ENCODE measurements at regions not wholly inside any gene's neighbourhood (a gene's known extent, or its start where the extent isn't known, plus 50 kb on each side); places are given as distances from the start of the nearest gene placed in this dataset.

DNA sequence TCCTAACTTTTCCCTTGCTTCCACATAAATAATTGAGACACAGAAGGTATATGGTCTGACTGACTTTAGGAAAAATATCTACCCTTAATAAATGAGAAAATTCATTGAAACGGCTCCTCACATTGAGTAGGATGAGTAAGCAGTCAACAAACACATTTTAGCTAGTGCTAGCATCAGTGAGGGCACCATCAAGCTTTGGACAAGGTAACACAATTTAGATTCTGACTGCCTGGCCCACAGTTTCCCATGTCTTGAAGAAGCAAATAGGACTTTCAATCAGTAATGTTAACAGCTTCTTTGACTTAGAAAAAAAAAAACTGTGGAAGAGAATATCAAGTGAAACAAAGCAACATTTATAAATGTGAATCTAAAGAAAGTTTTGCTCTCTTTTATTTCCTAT, 70.1 kb upstream of the MBNL1 start:
- DNase-seq (ENCODE audit: low read depth): no peak
- TF ChIP-seq, protein P1, sequence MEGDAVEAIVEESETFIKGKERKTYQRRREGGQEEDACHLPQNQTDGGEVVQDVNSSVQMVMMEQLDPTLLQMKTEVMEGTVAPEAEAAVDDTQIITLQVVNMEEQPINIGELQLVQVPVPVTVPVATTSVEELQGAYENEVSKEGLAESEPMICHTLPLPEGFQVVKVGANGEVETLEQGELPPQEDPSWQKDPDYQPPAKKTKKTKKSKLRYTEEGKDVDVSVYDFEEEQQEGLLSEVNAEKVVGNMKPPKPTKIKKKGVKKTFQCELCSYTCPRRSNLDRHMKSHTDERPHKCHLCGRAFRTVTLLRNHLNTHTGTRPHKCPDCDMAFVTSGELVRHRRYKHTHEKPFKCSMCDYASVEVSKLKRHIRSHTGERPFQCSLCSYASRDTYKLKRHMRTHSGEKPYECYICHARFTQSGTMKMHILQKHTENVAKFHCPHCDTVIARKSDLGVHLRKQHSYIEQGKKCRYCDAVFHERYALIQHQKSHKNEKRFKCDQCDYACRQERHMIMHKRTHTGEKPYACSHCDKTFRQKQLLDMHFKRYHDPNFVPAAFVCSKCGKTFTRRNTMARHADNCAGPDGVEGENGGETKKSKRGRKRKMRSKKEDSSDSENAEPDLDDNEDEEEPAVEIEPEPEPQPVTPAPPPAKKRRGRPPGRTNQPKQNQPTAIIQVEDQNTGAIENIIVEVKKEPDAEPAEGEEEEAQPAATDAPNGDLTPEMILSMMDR (IDR thresholded peaks at IDR 0.05; ENCODE audit: insufficient read depth, low read depth, low read length, missing control alignments): no peak
- no peak overlapping the region for H3K4me3 ChIP-seq (ENCODE audit: low read length)

DNA sequence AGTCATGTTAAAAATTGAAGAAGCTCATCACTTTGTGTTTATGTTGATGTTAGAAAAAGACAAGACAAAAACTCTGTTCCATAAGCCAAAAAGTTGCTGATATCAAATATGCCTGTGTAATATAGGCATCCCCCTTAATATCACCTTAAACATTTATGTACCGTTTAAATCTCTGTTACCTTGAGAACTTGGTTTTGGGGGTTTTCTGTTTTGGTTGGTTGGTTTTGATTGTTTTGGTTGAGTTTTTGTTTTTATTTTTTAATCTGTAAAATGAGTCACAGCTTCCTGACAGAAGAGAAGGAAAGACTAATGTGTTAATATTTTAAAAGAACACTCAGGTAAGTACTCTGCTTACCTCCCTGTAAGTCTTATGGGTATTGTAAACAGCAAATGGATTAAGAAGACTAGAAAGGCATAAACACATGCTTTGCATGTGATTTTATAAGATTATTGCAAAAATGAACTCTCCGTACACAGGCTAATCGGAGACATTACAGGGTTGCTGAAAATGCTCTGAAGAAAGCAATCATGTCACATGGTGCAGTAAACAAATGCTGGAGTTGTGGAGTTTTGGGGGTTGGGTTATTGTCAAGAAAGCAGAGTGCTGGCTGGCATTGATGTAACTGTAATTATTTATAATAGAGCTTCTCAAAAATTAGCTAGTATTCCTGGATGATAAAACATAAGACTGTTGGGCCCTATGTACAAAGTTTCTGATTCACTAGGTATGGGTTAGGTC, 69.5 kb upstream of the MBNL1 start:
- TF ChIP-seq, protein P1 (IDR thresholded peaks at IDR 0.05; ENCODE audit: insufficient read depth, low read depth, low read length, missing control alignments): no peak
- no peak for DNase-seq (ENCODE audit: low read depth)
- H3K4me3 ChIP-seq (ENCODE audit: low read length): no peak overlapping the region

DNA sequence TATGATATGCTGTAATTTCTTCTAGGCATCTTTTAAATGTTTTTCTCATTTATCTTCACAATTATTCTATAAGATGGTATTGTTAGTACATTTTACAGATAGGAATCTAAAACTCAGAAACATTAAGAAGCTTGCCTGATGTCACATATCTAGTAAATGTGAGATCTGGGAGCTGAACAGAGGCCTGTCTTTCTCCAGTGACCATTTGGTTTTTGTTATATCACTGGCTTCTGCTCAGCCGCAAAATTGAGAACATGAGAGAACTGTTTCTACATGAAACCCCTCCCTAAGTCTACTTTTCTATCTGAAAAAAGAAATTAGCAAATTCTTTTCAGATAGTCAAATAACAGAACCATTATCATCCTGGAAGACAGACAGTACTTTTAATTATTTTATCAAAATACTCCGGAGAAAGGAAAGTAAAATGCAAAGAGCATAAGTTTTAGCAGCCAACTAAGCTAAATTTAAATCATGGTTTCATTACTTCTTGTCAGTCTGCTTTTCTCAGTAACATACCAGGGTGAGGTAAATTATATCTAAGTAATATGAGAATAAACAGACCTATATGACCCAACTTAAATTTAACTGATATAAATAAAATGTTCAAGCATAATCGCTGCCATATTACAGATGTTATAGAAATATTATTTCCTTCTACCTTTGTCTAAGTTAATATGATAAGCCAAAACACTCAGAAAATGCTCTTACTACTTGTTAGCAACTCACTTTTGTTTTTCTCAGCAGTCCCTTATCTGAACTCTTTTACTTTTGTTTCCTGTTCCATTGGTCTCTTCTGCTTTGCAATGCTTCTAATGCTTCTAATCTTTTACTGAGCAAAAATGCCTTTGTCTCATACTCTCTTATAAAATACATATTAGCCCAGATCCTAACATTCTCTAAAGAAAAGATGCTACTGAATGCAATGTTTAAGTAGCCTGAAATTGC, 68.0 kb upstream of the MBNL1 start:
- no peak overlapping the region for H3K4me3 ChIP-seq (ENCODE audit: low read length)
- TF ChIP-seq, protein P1 (IDR thresholded peaks at IDR 0.05; ENCODE audit: insufficient read depth, low read depth, low read length, missing control alignments): no peak
- DNase-seq (ENCODE audit: low read depth): no peak

DNA sequence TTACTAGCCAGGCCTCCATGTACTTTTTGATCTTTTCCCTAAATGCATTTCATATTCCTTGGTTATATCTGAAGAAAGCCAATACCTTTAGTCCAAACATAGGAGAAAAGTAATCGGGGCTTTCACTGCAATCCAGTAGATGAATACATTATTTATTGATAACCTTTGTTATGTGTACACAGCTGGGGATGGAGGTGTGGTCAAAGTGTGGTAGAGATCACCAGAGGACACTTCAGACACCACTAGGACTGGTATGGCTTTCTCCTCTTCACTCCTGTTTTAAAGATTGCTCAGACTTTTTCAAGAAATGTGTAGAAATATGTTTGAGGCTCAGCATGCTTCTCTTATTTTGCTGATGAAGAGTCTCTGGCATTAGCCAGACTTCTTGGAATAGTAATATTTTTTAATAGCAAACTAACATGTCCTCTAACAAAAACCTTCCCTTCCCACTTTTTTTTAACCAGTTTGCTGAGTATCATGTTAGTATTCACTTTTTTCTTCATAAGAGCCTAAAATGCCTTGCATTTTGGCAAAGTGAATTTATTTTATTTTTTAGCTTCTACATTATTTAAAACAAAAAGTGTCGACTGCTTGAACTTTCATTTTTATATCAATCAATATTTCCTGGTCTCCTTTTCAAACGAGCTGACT, 65.6 kb upstream of the MBNL1 start:
- DNase-seq (ENCODE audit: low read depth): no peak
- no peak overlapping the region for H3K4me3 ChIP-seq (ENCODE audit: low read length)
- TF ChIP-seq, protein P1 (IDR thresholded peaks at IDR 0.05; ENCODE audit: insufficient read depth, low read depth, low read length, missing control alignments): no peak

DNA sequence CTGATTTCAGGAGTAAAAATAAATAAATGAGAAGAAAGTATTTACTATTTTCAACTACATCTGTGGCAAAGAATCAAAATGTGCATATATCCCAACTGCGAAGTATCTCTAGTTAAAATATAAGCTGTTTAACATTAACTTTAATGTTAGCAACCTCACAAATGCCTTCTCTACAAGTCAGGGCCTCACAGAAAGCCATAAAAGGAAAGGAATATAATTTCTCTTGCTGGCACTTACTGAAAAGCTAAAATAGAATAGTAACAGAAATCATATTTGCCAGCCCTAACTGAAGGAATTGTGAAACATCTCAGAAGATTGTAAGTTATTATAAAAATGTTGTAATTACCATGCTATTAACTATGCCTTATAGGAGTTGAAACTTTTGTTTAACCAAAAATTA, 65.1 kb upstream of the MBNL1 start:
- no peak overlapping the region for H3K4me3 ChIP-seq (ENCODE audit: low read length)
- TF ChIP-seq, protein P1 (IDR thresholded peaks at IDR 0.05; ENCODE audit: insufficient read depth, low read depth, low read length, missing control alignments): no peak
- no peak for DNase-seq (ENCODE audit: low read depth)

DNA sequence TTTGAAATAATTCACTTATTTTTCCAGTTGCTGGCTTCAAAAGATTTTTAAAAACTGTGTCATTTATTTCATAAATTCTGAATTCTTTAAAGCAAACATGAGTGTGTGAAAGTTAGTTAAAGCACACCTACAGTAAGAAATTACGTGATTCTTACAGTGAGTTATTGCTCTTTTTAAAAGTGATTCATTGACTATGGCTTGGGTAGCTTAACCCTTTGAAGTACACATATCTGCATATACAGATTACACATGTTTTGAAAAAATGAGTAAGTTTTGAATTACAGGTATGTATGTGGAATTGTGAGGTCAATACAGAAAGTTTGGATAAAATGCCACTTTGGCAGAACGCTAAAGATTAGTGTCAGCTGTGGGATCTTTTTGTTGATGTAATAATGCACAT, 64.5 kb upstream of the MBNL1 start:
- TF ChIP-seq, protein P1 (IDR thresholded peaks at IDR 0.05; ENCODE audit: insufficient read depth, low read depth, low read length, missing control alignments): no peak
- no peak overlapping the region for H3K4me3 ChIP-seq (ENCODE audit: low read length)
- DNase-seq (ENCODE audit: low read depth): no peak

Measured in epithelial cell of esophagus (primary cell).